GM21360 (cell line): ENCODE measurements at regions not wholly inside any gene's neighbourhood (a gene's known extent, or its start where the extent isn't known, plus 50 kb on each side); places are given as distances from the start of the nearest gene placed in this dataset.
"Not testable (repeated sequence)": the region's sequence is repeated elsewhere in the genome, so short reads cannot be mapped to it uniquely, and the experiment has no call there.

ENCODE experiments used
- ATAC-seq: cut with Tn5 transposase; IDR thresholded peaks from one replicate; pipeline ENCODE4 v1.9.1; 2021; ENCODE audit warnings: mild to moderate bottlenecking, moderate library complexity; ENCODE audit not compliant: unreplicated experiment

DNA sequence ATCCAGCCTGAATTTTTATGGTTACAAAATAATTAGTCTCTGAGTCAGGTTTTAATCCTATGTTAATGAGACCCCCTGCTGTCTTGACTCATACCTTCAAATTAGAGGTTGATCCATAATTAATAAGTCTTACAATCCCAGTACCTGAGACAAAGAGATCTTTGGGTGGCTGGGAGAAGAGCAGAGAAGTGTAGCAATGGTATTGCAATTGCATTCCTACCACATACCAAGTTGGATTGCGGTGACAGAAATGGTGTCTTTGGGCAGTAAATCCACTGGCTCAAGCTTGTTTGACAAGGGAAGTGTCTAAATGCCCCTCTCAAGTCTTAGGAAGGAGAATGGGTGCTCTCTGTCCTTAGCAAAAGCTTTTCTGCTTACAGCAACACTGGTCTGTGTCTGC is 150.4 kb downstream of the BTBD3 start:
- ATAC-seq, result no peak

DNA sequence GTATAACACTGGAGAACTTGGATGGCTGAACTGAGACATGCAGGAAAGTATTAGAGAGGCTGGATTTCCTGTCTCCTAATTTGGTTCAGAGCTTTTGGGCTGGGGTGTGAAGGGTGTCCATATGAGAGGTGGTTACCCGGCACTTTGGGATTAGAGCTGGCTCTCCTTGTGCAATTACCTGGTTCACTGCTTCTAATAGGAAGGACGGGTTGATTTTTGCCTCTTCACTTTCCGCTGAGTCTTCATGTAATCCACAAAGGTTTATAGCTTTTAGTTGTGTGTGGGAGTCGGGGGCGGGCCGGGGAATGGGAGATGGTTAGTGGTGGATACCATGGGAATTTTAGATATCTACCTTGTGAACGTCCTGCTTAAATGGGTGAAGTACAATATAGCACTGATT is 151.5 kb downstream of the BTBD3 start:
- ATAC-seq, result no peak

DNA sequence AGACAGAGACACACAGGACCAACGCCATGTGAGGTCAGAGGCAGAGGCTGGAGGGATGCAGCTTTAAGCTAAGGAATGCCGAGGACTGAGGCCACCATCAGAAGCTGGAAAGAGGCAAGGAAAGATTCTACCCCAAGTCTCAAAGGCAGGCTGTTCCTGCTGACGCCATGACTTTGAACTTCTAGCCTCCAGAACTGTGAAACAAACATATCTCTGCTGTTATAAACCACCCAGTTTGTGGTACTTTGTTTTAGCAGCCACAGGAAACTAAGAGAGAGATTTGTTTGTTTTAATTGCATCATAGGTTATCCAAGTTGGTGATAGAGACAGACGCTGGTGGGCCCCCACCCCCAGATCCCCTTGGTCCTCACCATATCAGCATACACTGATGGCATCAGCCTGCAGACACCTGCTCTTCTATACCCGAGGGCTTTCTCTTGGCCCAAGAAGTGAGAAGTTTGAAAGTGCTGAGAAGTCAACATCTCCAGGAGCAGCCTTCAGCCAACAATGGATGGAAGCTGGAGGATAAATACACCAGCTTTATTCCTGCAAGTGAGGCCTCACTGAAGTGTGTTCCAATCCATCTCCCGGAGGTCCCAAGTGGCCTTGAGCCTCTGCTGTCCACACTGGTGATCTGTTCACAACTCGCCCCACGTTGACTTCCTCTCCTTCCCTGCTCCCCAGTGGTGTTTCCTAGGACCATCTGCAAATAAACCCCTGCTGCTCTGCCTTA is 154.7 kb downstream of the BTBD3 start:
- ATAC-seq, result no peak

DNA sequence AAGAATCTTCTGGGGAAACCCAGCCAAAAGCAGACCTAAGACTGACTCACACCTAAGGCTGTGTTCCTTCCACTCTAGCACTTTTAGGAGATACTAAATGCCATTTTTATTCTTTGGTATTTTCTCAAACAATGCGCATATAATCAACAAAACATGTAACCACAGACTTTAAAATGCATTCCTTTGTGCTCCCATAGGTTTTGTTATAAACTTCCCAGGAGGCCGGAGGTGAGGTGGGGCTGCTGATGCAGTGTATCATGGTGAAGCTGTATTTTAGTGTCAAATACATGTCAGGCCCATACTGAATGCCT is 155.2 kb downstream of the BTBD3 start:
- ATAC-seq, result no peak

DNA sequence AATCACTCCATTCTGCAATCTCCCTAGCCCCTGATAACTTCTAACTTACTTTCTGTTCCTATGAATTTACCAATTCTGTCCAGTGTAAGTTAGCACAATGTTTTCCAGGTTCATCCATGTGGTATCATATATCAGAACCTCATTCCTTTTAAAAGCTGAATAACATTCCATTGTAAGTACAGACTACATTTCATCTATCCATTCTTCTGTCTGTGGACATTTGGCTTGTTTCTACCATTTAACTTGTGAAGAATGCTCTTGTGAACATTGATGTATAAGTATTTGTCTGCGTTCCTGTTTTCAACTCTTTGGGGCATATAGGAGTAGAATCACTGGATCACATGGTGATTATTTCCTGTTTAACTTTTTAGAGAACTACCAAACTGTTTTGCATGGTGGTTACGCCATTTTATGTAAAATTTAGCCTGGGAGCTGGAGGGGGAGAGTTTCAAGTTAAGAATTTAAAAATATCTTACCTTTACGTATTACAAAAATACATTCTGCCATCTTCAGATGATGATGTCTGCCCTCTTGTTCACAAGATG is 156.5 kb downstream of the BTBD3 start:
- ATAC-seq, result no peak

DNA sequence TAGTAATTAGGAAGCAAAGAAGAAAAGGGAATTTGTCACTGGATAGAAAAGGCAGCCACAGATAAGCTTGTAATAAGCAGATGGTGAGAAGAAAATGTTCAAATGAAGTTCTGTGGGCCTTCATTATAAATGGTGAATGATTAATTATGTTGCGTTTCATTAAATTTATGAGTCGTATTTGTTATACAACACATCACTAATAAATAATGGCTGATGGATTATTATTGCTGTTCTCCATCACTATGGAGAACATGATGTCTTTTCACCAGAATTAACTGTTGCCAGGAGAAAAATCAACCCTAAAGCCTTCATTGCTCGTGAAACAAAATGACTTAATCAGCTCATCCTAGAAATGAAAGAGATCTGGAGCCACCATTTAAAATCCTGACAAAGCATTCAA is 158.5 kb downstream of the BTBD3 start:
- ATAC-seq, result no peak

DNA sequence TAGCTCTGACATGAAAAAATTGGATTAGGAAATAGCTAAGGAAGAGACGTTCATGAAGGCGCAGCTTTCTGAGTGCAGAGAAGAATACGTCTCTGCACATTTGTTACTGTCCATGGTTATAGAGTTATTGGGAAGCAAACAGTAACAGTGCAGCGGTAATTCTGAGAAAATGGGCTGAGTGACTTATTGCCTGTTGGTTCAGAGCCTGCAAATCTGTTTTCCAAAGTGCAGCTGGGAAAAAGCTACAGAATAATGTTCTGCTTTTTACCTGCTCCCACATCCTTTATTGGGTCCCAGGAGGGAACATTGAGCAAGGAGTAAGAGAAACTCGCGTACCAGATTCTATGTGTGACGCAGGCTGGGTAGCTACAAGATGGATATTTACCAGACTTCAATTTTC is 160.2 kb downstream of the BTBD3 start:
- no peak for ATAC-seq

DNA sequence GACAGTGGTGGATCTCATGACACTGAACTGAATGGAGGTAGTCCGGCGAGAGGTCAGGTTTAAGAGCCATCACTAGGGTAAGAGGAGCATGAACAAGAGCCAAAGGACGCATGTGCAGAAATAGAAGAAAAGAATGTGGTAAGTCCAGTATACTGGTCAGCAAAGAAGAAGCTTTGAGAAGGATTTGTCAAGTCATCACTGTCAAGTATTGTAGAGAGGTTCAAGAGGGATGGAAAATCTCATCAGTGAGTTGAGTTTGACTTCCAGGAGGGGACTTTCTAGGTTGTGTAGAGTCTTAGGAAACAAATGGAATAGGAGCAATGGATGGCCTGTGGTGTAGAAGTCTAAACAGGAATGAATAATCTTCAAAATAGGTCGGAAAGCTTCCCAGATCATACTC is 161.8 kb downstream of the BTBD3 start:
- ATAC-seq, result no peak

DNA sequence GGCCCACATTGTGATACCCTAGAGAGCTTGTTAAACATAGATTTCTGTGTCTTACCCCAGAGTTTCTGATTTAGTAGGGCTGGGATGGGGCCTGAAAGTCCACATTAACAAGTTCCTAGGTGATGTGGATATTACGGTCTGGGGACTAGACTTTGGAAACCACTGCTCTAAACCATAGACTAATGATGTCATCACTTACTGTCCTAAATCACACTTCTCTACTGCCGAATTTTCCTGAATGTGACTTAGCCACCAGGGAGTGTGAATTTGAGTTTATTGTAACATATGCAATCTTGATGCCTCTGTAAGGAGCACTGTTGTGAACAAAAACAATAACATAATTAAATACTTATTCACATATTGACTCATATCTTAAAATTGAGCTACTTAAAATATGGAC is 165.6 kb downstream of the BTBD3 start:
- no peak for ATAC-seq

DNA sequence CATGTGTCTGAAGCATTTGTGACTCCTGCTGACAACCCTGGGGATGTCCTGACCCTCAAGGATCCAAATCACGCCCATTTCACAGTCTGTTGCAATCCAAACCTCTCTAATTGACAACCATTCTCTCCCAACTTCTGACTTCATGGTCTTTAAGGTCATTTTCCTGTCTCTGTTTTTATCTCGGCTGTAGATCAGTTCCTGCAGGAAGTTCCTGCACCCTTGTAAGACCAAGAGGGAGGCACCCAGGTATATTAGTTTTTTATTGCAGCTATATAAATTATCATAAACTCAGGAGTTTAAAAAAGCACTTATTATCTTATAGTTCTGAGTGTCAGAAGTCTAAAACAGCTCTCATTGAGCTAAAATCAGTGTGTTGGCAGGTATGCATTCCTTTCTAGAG is 166.8 kb downstream of the BTBD3 start:
- no peak for ATAC-seq

DNA sequence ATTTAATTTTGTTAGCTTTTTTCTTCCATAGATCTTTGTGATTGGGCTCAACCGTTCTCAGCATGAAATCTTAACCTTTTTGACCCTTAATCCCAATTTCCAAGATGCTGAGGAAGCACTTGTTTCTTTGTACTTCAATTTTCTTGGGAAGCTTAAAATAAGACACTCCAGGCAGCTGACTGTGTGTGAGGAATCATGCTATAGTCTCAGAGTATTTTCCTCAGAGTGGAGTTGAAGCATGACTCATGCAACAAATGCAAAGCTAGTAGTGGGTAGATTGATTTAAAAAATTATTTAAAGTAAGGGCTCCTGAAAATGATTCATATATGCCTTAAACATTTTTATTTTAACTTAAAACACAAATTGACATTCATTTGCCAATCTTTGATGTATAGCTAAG is 168.7 kb downstream of the BTBD3 start:
- no peak for ATAC-seq

DNA sequence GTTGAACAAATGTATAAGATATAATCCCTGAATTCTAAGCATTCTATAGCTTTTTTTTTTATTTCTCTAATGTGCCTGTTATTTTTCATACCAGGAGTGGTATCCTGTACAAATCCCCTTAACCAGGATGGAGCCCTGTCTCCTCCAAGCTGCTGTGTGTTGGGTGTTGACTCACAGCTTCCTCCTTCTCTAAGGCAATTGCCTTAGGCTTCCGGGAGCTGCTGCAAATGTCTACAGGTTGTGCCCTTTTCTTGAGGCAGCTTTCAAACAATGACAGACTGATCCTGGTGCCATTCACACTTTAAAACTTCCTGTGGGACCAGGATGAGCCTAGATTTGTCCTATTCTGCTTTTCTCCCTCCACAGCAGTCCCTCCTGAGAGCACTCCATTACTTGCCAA is 173.2 kb downstream of the BTBD3 start:
- ATAC-seq, result no peak

DNA sequence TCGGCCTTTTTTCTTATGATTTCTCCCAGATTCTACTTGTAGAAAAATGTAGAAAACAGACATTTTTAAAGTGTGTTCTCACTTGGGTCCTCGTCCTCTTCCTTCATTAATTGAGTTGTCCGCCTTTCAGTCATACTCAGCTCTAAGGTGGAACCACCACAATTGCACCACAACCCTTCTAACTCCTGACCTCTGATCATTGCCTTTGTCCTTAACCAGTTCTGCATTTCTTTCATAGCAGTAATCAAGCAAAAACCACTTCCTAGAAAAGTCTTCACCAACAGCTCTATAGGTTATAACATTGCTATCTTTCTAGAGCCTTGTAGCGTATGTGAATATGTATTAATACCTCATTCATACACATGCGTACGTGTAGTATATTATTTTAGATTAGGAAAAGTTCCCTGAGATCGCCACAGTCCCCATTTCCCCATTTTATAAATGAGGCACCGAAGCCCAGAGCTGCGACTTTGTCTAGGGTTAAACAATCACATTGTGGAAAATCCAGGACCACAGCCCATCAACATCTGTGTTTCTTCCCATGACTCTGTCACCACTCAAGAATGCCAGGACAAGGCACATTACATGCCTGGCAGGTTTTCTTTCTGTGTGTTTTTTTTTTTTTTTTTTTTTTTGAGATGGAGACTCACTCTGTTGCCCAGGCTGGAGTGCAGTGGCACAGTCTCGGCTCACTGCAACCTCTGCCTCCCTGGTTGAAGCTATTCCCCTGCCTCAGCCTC is 175.5 kb downstream of the BTBD3 start:
- ATAC-seq, result no peak

DNA sequence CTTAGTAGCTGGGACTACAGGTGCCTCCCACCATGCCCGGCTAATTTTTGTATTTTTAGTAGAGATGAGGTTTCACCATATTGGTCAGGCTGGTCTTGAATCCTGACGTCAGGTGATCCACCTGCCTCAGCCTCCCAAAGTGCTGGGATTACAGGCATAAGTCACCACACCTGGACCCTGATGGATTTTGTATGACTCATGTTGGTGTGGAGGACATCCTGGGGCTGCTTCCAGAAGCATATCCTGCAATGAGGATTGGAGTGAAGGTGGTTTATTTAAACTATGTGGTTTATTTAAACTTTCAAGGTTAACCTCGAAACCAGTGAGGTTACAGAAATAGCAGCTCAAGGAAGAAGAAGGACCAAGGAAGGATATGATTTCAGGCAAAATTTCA is 176.1 kb downstream of the BTBD3 start:
- ATAC-seq, result not testable (repeated sequence)

DNA sequence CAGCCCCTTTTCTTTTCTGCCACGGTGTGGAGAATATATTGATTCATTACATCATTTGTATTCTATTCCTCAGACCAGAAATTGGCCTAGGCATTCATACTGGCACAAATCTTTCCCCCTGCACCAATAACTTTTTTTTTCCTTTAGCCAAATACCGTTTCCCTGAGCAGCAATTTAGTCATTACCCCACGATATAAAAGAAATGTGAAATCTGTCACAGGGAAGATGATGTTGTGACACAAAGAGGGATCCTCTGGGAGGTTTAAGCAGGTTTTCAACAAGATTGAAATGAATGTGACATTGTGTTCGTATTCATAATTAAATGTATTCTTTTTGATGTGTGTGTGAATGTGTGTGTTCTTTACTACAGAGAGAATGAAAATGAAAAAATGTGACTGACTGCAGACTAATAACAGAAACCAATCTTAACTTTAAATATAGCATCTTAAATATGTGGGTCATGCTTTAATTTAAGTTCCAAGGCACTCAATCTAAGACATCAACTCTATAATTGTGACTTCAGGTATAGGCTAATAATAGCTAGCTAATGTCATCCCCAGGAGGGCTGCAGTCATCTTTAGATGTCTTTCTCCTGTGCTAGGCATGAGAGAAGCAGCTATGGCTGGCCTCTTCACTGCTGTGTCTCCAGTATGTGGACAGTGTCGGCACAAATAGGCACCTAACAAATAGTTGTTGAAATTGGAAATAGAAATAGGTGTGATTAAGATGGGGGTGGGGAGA is 177.7 kb downstream of the BTBD3 start:
- no peak for ATAC-seq

DNA sequence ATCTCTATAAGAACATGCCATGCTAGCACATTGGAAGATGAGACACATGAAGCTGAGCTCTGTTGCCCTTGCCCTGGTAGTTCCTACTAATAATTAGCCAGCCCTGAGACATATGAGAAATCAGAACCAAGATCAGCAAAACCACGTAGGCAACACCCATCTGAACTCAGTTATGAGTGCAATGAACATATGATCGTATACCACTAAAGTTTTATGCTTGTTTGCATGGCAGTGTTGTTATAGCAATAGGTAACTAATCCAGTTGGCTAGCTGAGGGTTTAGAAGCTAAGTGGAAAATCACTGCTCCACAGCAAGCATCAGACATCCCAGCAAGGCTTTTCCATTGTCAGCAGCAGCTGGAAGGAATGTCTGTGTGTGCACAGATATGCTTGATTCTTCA is 180.7 kb downstream of the BTBD3 start:
- no peak for ATAC-seq

DNA sequence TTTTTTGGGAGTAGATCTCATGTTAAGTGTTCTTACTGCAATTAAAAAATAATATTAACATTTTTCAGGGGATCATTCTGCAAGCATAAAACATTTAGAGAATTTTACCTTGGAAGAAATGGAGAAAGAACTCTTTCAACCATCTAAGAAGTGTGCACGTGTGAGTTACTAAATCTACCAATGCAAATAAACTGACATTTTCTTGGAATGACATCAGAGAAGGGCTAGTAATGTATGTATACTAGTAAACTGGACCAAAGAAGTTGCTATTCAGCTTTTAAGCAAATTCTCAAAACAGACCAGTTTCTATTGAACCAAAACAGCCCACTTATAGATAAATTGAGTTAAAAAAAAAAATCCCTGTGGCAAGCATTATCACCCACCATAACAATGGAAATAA is 191.2 kb downstream of the BTBD3 start:
- ATAC-seq, result no peak

DNA sequence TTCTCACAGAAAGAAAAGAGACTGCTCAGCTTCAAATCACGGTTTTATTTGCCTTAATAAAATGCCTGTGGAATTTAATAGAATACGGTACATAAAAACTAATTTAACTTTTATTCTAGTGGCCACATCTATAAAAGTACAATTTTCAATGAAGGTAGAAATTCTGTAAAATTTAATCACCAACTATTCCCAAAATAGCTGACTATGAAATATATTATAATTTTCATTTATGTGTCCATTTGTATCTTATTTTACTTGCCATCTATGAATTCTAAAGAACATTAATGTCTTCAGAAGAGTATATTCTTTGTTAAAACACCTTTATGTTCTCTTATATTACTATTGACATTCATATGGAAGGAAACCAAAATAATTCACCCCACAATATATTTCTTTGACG is 192.6 kb downstream of the BTBD3 start:
- no peak for ATAC-seq

DNA sequence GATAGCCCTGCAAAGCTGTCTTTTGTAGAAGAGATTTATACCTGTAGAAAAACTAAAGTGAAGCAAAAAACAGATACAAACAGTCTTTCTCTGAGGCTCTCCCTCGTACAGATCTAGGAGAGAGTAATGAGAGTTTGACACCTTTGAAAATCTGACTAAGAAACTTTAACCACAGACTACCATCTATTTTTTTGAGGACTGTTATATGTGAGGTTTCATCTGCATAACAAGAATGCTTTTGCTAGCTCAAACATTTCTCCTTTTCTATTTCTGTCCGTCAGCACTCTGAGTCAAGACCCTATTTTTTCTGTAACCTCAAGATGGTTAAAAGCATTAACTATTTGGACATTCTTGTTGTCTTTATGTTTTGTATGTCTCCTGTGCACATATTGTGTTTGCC is 193.0 kb downstream of the BTBD3 start:
- ATAC-seq, result no peak

DNA sequence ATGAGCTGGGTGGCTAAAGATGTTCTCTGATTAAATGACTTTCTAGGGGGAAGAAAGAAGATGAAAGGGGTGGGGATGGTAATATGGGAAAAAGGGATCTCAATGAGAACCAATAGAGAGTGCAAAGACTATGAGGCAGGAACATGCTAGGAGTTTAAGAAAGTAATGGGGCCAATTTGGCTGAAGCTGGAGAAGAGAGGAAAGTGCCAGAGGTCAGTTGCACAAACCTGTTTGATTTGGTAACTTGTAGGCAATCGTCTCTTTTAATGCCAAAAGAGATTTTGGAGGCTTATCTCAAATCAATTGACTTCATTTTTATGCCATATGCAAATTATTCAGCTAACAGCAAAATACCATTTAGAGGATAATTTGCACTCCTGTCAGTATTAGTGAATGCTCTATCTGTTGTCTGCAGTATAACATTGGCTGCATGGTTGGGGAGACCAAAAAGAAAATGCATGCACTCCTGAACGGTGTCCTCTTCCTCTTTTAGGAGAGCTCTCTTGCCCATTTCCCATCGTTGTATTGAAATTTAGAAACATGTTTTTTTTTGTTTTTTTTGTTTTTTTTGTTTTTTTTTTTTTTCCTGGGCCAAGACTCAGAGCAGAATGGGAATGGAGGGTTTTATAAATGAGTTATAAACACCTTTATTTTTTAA is 193.9 kb downstream of the BTBD3 start:
- no peak for ATAC-seq

DNA sequence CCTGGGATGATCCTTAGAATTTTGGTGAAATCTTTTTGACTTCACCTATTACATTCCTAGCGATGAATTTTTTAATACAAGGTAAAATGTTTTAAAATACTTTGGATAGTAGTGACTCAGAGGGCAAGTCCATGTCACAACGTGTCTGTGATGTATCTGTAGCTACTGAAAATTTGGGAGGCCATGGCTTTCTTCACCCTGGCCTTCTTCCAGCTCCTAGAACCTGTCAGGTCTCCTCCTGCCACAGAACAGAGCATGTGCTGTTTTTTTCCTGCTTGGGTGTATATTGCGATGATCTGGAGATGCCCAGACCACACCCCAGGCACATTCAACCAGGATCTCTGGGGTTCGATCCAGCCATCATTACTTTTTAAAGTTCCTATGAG is 194.4 kb downstream of the BTBD3 start:
- no peak for ATAC-seq
